ENCODE measurements at regions not wholly inside any gene's neighbourhood (a gene's known extent, or its start where the extent isn't known, plus 50 kb on each side); places are given as distances from the start of the nearest gene placed in this dataset.

DNA sequence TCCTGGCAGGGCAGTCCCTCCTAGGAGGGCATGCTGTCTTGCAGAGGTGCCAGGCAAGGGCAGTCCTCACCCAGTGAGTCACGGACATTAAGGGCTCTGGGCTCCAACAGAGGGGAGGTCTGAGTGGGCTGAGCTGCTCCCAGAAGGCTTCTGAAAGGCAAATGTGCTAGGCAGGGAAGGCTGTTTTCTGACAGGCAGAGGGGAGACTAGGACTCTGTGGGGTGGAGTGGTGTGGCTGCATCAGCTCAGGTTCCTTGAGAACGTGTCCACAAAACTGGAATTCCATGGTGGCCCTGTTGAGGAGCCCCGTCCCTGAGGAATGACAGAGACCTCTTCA is 283.5 kb downstream of the MYCN start:
- no peak overlapping the region for H3K4me3 ChIP-seq (ENCODE audit: low read depth, low read length)
- TF ChIP-seq, protein P1, sequence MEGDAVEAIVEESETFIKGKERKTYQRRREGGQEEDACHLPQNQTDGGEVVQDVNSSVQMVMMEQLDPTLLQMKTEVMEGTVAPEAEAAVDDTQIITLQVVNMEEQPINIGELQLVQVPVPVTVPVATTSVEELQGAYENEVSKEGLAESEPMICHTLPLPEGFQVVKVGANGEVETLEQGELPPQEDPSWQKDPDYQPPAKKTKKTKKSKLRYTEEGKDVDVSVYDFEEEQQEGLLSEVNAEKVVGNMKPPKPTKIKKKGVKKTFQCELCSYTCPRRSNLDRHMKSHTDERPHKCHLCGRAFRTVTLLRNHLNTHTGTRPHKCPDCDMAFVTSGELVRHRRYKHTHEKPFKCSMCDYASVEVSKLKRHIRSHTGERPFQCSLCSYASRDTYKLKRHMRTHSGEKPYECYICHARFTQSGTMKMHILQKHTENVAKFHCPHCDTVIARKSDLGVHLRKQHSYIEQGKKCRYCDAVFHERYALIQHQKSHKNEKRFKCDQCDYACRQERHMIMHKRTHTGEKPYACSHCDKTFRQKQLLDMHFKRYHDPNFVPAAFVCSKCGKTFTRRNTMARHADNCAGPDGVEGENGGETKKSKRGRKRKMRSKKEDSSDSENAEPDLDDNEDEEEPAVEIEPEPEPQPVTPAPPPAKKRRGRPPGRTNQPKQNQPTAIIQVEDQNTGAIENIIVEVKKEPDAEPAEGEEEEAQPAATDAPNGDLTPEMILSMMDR (IDR thresholded peaks at IDR 0.05; ENCODE audit: insufficient read depth, low read length) = no peak
- DNase-seq (ENCODE audit: low read depth) = no peak

DNA sequence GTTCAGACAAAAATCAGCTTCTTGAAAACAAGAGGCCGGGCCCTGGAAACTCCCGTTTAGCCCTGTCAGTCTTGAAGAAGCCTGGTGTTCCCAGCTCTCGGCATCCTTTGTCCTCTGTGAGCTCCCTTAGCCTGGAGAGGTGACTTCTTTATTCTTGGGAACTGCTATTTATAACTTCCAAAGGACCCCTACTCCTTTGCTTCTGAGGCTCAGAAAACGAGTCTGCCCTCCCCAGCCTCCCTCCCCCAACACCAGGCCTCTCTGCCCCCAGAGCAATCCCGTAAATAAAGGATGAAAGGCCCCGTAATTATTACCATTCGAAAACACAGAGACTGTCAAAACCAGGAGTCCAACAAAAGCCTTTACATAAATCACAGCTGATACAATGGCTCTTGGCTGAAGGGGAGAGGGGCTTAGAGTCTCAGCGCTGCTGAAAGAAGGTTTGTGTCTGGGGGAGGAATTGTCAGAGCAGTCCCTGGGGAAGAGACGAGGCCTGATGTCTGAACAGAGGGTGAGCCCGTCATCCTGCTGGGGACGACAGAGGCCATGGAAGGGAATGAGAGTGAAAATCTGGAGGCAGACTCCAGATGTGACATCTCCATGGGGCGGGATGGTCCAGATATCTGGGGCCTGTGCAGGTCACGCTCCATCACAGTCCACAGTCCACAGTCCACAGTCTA is 283.0 kb downstream of the MYCN start:
- no peak overlapping the region for H3K4me3 ChIP-seq (ENCODE audit: low read depth, low read length)
- TF ChIP-seq, protein P1 (IDR thresholded peaks at IDR 0.05; ENCODE audit: insufficient read depth, low read length) = no peak
- no peak for DNase-seq (ENCODE audit: low read depth)

DNA sequence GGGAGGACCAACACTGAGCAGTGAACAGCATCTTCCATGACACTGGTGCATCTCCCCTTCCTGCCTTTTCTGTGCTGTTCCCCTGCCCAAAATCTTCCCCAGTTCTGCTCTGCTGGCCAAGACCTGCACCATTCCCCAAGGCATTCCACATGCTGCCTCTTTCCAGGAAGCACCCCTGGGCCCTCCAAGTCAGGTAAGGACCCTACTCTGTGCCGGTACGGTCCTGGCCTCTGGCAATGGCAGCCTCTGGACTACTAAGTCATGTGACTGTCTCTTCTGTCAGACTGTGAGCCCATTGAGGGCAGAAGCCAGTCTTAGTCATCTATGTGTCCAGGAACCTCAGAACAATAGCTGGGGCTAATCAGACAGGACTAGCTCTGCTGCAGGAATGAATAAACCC is 282.0 kb downstream of the MYCN start:
- no peak for DNase-seq (ENCODE audit: low read depth)
- TF ChIP-seq, protein P1 (IDR thresholded peaks at IDR 0.05; ENCODE audit: insufficient read depth, low read length) = no peak
- no peak overlapping the region for H3K4me3 ChIP-seq (ENCODE audit: low read depth, low read length)

DNA sequence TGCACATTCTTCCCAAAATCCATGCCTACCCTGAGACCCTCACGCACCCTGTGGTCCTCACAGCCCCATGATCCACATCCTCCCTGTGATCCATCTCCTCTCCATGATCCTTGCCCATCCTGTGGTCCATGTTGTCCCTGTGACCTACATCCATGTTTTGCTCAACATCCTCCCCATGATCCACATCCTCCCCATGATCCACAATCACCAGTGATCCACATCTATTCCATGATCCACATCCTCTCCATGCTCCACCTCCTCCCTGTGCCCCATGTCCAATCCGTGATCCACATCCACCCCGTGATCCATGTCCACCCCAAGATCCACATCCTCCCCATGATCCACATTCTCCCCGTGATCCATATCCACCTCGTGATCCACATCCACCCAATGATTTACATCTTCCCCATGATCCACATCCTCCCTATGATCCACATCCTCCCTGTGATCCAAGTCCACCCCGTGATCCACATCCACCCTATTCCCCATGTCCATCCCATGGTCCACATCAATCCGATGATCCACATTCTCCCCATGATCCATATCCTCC is 281.2 kb downstream of the MYCN start:
- no peak for DNase-seq (ENCODE audit: low read depth)
- no peak overlapping the region for H3K4me3 ChIP-seq (ENCODE audit: low read depth, low read length)
- TF ChIP-seq, protein P1 (IDR thresholded peaks at IDR 0.05; ENCODE audit: insufficient read depth, low read length) = no peak

DNA sequence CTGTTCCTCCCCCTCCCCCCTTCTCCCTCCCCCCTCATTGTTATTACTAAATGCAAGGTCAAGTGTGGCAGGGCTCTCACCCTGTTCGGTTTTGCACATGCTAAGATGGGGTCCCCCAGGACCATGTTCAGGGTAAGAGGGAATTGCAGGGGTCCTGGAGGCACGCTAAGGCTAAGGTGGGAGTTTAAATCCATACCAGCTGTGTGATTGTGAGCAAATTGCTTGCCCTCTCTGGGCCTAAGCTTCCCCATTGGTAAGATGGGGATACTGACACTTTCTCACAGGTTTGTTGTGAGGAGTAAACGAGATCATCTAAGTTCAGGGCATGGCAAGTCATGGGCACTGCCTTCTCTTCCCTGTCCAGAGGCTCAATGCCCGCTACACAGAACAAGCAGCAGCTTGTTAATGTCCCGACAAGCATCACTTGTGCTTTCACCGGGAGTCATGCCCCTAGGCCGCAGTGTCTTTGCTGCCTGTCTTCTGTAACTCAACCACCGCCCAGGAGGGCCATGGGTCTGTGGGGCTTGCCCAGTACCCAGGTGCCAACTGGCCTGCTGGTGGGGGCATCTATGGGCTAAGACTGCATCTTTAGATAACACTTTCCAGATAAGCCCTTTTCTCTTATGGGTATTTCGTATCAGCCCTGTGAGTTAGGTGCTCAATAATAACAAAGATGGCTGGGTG is 279.1 kb downstream of the MYCN start:
- TF ChIP-seq, protein P1 (IDR thresholded peaks at IDR 0.05; ENCODE audit: insufficient read depth, low read length) = no peak
- H3K4me3 ChIP-seq (ENCODE audit: low read depth, low read length) = no peak overlapping the region
- no peak for DNase-seq (ENCODE audit: low read depth)

DNA sequence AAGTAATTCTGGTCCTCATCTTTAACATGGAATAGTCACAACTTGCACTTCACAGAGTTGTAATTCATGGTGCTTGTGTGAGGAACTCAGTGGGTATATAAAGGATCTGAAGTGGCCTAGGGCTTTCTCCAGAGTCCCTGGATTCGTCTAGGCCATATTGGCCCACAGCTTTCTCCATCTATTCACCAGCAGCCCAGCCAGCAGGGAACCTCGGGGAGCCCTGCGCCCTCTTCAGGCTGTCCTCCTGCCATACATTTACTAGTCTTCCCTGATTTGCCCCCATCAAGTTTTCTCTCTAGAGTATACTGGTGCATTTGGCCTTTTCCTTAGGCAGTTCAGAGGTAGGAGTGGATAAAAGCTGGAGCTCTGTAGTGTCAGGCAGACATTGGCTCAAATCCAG is 278.3 kb downstream of the MYCN start:
- no peak overlapping the region for H3K4me3 ChIP-seq (ENCODE audit: low read depth, low read length)
- TF ChIP-seq, protein P1 (IDR thresholded peaks at IDR 0.05; ENCODE audit: insufficient read depth, low read length) = no peak
- no peak for DNase-seq (ENCODE audit: low read depth)

Data from fibroblast of the aortic adventitia (primary cell).